GM18858 (cell line): ENCODE measurements at regions not wholly inside any gene's neighbourhood (a gene's known extent, or its start where the extent isn't known, plus 50 kb on each side); places are given as distances from the start of the nearest gene placed in this dataset.
"Not testable (repeated sequence)": the region's sequence is repeated elsewhere in the genome, so short reads cannot be mapped to it uniquely, and the experiment has no call there.

Source experiments
- ATAC-seq: cut with Tn5 transposase; IDR thresholded peaks from one replicate; pipeline ENCODE4 v1.9.1; 2021; ENCODE audit not compliant: unreplicated experiment

DNA sequence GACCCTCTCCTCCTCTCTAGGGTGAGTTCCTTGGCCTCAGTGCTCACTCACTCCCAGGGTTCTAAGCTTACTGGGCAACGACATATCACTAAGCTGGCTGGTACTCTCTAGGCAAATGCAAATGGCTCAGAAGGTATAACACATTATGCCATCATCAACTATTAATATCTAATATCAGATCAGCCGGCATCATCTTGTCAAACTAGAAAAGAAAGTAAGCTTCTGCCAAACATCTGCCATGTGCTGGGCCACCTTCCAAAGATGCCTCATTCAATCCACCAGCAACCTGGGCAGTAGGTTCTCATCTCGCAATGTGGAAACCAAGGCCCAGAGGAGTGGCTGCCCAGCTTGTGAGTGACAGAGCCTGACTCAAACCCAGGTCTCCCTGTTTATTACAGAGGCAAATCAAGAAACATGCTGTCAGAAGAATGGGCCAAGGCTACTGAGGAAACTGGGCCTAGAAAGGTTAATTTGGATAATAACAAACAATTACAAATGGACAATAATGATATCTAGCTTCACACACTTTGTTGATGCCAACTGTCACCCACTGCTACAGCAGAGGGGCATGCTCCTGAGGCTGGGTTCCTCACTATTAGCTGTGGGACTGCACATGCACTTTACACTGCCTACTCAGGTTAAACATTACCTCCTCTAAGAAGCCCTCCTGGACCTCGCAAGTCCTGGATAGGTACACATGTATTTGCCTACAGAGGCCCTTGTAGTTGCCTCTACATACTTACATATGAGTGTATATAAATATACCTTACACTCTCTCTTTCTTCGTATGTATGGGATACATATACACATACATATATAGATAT lies 183.3 kb upstream of the JUN start:
- ATAC-seq = no peak

DNA sequence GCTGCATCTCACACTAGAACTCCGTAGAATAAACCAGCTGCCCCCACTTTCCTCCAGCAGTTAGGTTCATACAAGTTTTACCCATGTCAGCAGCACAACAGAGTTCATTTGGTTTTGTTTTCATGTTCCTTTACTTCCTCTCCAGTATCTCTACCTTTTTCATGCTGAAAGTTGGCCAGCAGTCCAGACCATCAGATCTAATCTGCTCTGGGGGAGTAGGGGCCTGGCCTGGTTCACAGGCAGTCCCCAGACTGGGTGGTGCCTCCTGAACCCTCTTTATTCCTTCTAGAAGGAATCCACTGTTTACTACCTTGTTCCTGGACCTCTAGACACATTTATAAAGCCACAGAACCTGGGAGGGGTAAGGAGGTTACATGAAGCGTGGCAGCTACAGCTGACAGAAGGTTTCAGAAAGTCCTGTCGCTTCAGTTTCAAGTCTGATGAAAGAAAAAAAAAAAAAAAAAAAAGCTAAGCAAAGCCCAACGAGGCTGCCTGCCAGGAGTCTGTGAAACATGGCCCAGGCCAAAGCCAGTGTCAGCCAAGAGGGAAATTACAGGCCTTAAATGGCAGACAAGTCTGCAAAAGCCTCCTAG lies 184.6 kb upstream of the JUN start:
- ATAC-seq = peak; percentile 88

DNA sequence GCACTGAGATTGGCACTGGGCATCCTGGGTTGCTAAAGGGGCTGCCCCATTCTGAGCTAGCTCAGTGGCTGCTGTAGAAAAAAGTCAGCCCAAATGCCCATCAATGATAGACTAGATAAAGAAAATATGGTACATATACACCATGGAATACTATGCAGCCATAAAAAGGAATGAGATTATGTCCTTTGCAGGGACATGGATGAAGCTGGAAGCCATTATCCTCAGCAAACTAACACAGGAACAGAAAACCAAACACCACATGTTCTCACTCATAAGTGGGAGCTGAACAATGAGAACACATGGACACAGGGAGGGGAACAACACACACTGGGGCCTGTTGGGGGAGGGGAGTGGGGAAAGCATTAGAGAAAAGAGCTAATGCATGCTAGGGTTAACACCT lies 185.3 kb upstream of the JUN start:
- not testable (repeated sequence) for ATAC-seq

DNA sequence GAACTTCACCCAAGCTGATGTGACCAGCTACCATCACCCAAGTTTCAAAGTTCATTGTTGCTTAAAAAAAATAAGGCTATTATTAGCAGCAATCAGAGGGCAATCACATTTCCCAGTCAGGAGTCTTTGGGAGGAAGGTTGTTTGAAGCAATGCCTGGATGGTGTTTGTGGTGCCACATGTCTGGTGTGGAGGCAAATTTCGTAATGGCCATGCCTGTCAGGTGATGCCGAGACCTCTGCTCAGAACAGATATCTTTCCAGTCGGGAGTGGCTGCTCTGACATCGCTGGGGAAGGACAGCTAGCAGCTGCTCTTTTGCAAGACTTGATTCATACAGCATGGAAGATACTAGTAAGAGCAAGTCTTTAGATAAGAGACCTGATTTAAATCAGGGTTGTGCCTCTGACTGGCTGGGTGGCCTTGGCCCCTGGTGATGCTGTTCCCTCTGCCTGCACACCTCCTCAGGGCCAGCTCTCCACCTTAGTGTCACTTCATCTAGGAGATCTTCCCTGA lies 187.8 kb upstream of the JUN start:
- no peak for ATAC-seq

DNA sequence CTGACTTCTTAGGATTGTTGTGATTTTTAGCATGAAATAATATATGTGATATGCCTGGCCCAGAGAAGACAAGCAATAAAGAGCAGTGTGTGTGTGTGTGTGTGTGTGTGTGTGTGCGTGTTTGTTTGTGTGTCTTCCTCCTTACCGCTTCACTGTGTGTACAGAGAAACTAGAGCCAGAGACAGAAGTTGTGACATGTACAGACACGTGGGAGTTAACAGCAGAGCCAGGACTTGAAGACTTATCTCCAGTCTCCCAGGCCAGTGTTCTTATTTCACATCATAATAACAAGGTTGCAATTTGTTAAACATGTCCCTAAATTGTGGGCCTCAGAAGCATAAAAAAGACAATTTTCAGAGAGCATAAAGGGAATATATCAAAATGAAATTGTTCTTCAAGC lies 192.0 kb upstream of the JUN start:
- ATAC-seq = no peak

DNA sequence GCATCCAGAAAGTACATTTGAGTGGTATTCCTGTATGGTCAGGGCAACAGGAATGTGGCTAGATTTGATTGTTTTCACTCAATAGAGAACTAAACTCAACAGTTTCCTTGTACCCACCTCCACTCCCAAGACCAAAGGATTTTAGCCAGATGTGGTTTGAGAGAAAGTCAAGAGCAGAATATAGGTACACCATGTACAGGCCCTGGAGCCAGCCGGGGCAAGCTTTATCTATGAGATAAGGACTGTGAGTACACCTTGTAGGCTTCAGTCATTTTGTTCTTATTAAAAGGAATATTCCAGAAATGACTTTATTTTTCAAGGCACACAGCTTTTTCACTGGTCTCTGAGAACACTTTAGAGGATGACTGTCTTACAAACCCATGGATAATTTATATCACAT lies 192.4 kb upstream of the JUN start:
- no peak for ATAC-seq

DNA sequence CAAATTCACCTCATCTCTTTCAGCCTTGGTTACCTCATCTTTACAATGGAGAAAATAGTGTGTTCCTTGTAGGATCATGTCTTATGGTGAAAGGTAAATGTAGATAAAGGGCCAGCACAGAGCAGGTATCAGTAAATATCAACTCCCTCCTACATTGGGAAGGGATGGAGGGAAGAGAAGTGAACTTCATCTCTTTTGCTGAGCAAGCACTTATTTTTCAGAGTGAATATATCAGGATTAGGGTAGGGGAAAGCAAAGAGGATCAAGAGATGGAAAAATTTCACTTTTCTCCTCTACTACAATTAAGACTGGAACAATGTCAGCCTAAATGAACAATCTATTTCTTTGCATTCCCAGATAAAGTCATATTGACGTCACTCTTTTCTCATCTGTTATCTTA lies 193.8 kb upstream of the JUN start:
- ATAC-seq = no peak

DNA sequence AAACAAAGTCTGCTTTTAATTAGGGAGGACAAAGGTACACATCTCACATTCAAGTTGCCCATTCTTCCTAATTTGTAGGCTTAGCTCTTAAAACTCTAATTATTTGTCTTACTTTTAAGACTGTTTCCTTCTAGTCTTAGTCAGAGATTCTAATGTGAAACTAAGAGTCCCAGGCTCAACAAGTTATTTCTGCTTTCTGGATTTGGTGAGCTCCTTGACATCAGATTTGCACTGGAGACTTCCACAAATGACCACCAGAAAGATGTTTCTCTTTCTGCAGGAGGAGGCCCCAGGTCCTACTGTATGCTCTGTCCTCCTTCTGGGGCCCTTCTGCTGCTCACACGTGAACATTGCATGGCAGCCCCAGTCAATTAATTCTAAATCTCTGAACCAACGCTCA lies 194.2 kb upstream of the JUN start:
- no peak for ATAC-seq

DNA sequence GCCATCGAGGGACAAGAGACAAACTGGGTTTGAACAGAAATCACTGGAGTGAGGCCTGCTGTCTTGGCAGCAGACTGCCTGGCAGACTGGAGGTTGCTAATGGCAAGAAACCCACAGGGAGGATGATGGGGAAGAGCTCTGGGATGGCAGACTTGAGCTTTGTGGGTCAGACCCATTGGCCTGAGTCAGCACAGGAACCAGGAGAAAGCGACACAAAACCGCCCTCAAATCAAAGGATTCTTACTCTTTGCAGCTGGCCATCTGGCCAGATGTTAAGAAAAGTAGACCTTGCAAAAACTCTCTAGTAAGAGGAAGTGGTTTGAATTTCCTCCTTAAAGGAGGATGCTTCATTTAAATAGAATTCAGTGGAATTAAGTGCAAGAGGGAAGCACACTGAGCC lies 195.2 kb upstream of the JUN start:
- no peak for ATAC-seq

DNA sequence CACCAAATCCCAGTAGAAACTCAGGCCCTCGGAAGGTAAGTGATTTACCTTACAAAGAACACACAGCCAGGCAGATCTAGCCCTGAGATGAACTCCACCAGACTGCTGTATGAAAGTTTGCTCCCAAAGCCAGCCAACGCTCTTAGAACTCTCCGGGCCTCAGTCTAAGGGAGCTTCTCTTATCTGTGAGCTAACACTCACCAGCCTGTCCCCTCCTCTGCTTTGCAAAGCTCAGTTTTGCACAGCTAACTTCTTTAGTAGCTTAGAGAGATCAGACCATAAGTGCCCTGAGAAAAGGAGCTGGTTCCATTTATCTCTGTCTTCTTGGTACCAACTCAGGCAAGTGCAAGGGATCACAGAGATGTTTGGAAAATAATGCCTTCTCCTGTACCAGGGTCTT lies 195.8 kb upstream of the JUN start:
- ATAC-seq = no peak

DNA sequence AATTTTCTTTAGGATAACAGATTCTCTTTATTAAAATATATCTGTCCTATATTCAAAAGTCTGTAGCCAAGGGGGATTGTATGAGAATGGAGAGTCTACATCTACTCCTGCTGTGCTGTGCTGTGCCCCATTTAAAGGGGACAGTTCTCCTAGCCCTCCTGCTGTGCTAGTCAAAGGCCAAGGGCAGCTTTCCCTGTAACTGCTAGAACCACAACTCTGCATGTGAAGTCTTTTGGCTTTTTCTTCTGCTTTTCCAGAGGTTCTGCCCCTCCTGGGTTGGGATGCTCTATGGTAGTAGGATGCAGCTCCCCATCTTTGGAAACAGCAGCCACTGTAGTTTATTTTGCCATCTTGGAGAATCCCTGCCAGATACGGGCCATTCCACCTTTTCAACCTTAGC lies 197.5 kb upstream of the JUN start:
- no peak for ATAC-seq

DNA sequence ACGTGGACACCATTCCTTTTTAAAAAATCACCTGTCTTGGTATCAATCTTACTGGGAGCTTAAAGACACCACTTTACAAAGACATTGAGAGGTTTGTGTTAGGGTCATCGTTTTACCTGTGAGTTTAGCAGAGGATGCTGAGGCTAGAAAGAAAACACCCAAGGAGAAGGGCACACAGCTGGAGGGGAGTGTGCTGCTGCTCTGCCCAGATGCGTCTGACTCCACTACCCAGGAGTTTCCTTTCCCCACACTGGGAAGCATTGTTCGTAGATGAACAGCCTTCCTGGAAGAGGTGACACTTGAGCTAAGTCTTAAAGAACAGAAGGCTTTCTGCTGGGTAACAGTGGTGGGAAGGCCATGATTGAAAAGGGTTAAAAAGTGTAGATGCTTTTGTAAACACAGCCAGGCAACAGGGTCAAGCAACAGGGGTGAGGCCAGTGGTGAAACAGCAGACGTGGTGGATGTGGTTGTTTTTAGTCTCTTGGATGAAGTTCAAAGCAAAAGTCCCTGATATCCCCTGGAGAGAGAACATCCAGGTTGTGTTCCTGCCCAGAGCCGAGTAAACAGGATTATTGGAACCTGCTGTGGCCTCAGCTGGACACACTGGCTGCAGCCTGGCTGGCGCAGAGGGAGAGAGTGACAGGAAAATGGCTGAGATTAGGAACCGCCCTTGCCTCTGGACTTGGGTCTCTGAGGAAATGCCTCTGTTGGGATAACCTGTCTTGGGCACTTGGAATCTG lies 198.6 kb upstream of the JUN start:
- no peak for ATAC-seq

DNA sequence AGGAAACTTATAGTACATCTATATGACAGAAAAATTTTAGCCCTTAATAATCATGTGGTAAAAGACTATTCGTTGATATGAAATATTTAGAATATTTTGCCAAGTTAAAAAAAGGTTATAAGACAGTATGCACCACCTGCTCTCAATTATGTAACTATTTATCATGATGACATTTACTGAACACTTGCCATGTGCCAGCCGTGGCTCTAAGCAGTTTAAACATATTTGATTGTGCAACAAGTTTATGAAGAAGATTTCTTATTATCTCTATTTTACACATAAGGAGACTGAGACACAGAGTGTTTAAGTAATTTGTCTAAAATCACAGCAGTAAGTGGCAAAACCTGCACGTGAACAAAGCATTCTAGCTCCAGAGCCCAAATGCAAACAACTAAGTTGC lies 199.3 kb upstream of the JUN start:
- ATAC-seq = no peak

DNA sequence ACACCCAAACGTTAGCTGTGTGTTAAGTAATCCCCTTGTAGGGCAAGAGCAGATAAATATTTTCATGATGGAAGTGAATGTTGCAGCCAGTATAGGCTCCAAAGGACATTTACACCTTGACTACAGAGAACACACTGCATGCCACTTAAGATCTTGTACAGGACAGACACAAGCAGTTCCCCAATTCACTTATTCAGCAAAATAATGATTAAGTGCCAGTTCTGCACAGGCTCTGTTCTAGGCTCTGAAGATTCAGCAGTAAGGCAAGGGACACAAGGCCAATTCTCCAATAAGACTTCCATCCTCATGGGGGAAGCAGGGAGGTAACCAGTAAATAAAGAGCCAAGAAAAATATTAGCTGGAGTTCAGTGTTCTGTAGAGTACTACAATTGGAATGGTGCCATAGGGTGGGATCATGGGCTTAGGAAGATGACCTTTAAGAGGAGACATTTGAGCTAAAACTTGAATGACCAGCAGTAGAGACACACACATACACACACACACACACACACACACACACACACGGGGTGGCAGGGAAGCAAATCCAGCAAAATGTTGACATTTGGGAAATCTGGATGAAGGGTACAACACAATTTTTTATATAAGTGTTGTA lies 199.9 kb upstream of the JUN start:
- no peak for ATAC-seq

DNA sequence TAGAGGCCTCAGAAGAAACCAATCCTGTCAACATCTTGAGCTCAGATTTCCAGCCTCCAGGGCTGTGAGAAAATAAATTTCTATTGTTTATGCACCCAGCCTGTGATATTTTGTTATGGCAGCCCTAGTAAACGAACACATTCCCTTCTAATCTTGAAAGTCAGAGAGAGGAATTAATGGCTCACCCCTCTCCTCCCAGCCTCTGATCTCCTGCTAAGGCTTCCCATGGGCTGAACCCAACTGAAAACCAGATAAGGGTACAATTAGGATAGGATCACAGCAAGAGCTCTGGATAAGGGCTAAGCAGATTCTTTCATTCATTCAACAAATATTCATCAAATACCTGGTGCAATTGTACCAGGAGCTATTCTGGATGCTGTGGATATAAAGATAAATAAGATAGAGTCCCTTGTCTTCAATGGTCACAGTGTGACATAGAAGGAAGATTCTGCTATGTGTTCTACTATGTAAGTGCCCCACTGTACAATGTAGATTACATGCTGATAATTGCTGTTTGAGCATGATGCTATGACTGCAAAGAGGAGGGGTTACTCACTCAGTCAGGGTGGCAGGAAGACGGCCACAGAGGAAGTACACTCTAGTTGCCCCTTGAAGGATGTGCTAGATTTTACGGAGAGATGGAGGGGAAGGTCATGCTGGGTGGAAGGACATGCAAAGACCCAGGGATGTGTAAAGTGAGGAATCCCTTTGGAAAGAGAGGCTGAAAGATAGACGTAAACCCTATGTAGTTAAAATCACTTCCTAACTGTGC lies 203.3 kb upstream of the JUN start:
- ATAC-seq = no peak

DNA sequence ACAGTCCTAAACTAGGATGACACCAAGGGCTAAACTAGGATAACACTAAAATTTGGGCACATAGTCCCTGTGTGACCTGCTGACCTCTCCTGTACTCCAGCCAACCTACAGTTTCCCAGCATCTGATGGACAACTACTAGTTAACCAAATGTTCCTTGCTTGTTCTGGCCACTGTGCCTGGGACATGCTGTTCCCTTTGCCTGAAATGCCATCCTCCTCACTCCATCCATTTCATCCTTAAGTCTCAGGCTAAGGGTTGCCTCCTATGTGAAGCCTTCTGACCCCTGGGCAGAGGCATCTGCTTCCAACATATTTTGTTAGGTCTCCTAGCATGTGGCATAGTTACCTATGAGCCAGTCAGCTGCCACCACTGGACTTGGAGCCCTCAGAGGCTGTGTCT lies 204.9 kb upstream of the JUN start:
- no peak for ATAC-seq

DNA sequence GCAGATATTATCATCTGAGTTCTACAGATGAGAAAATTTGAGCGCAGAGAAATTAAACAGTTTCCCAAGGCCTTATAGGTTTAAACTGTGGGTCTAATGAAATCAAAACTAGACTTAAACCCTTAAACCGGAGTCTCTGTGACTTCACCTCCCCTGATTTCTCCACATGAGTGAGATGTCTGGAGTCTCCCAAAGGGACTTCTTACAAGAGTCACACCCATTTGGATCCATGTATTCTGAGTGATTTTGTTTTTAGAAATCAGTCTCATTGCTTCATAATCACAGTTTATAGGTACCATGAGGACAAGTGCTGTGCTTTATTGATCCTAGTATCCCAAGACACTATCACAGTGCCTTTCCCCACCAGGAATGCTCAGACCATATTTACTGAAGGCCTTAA lies 206.0 kb upstream of the JUN start:
- ATAC-seq = no peak

DNA sequence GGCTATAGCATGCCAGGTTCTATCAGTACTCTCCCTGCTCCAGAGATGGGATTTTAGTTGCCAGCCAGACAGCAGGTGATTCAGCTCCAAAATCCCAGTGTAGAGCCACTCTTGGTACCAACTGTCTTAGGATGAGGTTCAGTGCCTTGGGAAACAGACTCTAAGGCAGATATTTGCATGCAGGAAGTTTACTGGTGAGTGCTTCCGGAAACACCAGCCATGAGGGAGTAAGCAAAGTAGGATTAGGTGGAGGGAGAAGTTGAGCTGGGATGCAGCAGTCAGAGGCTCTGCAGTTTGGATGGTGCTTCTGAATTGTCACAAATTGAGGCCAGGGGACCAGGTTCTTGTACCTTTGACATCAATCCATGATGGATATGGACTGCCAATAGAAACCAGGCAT lies 207.5 kb upstream of the JUN start:
- ATAC-seq = no peak

DNA sequence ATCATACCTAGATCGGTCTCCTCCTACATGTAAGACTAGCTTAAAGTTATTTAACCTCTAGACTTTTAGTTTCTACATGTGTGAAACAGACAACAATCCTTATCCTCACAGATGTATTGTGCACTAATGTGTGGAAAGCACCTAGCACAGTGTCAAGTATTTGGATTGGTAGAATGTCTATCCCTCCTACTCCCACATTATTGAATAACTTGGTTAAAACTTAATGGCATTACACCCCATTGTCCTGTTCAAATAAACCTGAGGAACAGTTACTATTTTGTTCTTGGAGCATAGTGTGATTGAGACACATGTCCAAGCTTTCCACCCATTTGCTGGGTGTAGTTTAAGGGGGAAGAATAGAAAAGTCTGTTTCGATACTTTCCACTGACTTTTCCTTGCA lies 208.8 kb upstream of the JUN start:
- ATAC-seq = no peak

DNA sequence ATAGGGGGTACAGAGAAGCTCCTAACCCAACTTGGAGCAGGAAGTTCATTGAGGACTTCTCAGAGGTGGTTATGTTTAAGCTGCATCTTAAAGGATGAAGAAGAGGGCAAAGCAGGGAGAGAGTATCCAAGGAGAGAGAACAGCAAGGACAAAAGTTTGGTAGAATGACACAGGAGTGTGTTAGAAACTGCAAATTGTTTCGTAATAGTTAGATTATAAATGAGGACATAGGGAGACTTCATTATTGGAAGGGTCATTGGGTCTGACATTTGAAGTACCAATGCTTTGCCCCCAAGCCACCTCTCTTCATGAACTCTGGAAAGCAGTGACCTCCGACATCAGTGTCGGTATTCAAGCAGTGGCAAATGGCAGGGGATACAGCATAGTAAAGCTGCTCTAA lies 209.6 kb upstream of the JUN start:
- no peak for ATAC-seq

DNA sequence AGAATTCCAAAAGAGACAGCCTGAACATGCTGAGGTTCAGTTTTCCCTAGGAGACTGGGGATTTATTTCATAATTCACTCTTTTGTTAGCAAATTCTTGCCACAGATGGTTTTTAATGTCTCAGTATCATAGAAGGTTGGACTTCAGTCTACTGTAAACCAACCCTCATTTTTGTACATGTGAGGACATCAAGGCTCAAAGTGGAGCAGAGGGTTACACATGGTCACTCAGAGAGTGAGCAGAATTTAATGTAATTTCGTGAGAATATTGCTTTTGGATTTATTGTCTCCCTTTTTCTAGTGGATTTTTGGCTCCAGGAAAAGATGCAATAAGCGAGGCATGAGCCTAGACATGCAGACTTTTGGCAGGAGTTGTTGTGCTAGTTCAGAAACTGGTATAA lies 210.8 kb upstream of the JUN start:
- no peak for ATAC-seq
